ENCODE measurements at regions not wholly inside any gene's neighbourhood (a gene's known extent, or its start where the extent isn't known, plus 50 kb on each side); places are given as distances from the start of the nearest gene placed in this dataset.

GRCh38 chr7:51706851-51707250, 390.2 kb upstream of the COBL start:
- DNase-seq (ENCODE audit: low read depth in 1 of 2, low spot score in 1 of 2), result no peak

DNA sequence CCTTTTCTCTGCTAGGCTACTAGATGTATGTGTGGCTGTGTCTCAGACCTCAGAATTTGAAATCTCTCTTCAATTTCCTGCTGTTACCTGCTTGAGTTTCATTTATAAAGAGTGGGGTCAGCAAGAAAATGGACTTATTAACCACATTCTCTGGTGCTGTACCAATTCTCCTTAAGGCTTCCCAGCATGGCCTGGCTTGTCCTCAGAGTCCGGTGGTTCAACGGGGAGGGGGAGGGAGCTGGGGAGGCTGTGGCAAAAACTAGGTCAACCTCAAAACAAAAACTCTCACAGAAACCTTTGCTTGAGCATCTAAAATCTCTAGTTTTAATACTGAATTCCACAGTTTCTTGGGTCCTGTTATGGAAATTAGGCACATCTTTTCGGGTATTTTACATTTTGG, 389.1 kb upstream of the COBL start:
- no peak for DNase-seq (ENCODE audit: low read depth in 1 of 2, low spot score in 1 of 2)

GRCh38 chr7:51702673-51703072, 386.1 kb upstream of the COBL start:
- no peak for DNase-seq (ENCODE audit: low read depth in 1 of 2, low spot score in 1 of 2)

DNA sequence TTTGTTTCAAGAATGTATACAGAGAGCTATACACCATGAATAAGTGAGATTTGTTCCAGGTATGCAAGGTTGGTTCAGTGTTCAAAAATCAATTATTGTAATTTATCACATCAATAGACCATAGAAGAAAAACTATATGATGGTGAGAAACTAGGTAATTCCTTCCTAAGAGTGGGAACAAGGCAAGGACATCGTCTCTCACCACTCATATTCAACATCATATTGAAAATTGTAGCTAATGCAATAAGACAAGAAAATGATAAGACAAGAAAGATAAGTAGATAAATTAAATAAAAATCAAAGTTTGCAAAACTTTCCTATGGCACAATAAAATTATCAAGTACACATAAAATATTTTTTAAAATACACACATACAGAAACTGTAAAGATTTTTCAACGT, 385.3 kb upstream of the COBL start:
- no peak for DNase-seq (ENCODE audit: low read depth in 1 of 2, low spot score in 1 of 2)

DNA sequence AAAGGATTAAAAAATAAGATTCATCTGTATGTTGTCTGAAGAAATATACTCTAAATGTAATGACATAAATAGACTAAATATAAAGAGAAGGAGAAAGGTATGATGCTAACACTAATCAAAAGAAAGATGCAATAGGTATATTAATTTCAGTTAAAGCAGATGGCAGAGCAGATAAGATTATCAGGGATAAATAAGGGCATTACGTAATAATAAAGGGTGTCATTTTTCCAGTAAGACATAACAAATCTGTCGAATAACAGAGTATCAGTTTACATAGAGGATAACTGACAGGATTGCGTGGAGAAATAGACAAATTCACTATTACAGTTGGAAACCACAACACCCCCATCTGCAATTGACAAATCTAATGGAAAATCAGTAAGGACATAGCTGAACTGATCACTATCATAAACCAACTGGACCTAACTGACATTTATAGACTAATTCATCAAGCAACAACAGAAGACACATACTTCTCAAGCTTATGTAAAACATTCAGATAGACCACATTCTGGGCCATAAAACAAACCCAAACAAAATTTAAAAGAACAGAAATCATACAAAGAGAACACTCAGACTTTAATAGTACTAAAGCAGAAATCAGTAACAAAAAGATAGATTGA, 384.1 kb upstream of the COBL start:
- DNase-seq (ENCODE audit: low read depth in 1 of 2, low spot score in 1 of 2), result no peak

DNA sequence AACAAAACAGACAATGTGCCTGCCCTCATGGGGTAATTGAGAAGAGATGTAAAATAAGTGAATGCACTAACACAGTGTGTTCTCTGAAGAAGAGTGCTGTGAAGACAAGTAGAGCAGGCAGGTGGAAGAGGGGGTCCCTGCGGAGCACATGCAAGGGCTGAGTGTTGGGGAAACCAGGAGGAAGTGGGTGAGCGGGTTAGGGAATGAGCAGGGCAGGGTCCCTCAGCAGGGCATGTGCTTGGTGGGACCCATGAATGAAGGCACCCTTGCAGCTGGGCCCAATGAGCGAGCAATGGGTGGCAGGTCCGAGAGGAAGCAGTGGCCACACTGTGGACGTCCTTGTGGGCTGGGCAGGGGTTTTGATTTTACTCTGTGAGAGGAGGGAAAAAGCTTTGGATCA, 376.6 kb upstream of the COBL start:
- no peak for DNase-seq (ENCODE audit: low read depth in 1 of 2, low spot score in 1 of 2)

- DNase-seq (ENCODE audit: low read depth in 1 of 2, low spot score in 1 of 2), result no peak
Observed at GRCh38 chr7:51689547-51689946, 372.9 kb upstream of the COBL start.

GRCh38 chr7:51685794-51686193, 369.2 kb upstream of the COBL start:
- no peak for DNase-seq (ENCODE audit: low read depth in 1 of 2, low spot score in 1 of 2)

DNA sequence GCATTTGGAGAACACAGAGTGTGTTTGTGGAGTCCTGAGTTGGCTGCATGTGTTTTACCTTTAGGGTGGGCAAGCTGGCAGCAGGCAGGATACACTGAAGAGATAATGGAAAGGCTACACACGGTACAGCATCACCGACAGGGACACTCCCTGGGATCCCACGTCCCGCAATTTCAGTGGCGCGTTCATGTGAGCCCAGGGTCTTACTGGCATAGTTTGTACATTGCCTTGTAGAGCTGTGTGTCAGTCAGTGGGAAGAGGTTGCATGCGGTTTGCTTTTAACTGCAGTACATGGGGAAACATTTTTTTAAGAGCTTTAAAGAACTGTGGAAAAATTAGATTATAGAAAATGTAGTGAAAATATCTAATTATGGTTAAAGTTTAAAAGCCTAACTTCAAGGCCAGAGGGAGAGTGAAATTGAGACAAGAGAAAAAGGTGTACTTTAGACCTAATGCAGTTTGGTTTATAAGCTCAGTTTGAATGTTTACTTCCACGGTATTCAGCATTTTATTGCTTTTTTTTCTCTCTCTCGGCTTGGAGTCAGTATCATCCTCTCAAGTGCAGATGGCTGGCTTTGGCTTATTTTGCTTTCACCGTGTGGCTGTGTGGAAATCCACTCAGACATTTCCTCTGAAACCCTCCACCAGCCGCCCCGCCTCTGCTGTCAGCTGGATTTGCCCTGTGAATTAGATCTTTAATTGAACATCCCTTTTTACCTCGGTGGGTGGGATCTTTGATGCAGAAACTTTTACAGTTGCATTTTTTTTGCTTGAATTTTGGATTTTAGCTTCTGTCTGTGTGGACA, 364.2 kb upstream of the COBL start:
- DNase-seq (ENCODE audit: low read depth in 1 of 2, low spot score in 1 of 2), result no peak

DNA sequence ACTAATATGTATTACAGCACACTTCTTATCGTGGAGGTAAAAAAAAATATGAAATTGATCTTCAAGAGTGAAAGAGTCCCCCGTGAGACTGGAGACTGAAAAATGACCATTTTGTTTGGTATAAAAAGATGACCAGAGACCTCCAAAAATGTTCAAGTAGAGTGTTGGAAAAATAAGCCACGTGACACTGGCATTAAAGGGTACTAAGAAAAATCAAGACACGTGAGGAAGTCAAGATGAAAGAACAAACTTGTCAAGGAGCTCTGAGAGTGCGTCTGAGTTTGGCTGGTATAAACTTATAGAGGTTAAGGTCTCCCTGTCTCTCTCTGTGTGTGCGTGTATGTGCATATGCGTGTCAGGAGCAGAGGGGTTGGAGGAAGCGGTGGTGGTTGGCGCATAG, 362.7 kb upstream of the COBL start:
- DNase-seq (ENCODE audit: low read depth in 1 of 2, low spot score in 1 of 2), result no peak

GRCh38 chr7:51666751-51667150, 350.1 kb upstream of the COBL start:
- no peak for DNase-seq (ENCODE audit: low read depth in 1 of 2, low spot score in 1 of 2)

GRCh38 chr7:51666266-51666665, 349.7 kb upstream of the COBL start:
- no peak for DNase-seq (ENCODE audit: low read depth in 1 of 2, low spot score in 1 of 2)

DNA sequence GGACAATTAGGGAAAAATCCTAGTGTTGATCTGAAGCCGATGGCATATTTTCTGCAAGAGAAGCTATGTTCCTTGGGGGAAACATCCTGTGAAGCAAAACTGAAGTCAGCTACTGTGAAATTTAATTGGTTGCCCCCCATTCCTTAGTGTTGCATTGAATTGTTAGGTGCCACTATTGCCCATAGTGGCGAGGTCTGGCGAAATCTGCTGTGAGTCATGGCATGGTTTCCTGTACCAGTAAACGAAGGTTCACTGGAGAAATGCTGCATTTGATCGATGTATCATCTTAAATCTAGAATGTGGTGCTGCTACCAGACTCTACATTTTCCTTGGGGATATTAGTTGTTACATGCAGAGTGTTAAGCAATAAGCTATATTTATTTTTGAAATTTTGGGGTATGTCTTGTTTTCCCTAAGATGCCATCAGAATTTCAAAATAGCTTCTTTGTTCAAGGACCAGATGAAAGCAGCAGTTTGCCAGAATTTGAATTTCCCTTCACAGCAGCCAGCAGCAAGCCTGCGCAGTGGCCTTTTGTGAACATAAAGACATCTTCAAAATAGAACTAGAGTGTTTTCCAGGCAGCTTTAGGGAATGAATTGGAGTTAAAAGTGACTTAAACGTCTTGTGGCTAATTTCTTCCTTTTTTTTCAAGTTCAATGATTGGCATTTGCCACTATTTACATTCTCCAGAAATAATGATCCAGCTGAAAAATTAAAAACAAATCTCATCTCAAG, 348.6 kb upstream of the COBL start:
- no peak for DNase-seq (ENCODE audit: low read depth in 1 of 2, low spot score in 1 of 2)

- no peak for DNase-seq (ENCODE audit: low read depth in 1 of 2, low spot score in 1 of 2)
Observed at GRCh38 chr7:51660516-51660915, 343.9 kb upstream of the COBL start.

- DNase-seq (ENCODE audit: low read depth in 1 of 2, low spot score in 1 of 2), result no peak
Observed at GRCh38 chr7:51658684-51659083, 342.1 kb upstream of the COBL start.

GRCh38 chr7:51647931-51648351, 331.3 kb upstream of the COBL start:
- no peak for DNase-seq (ENCODE audit: low read depth in 1 of 2, low spot score in 1 of 2)

DNA sequence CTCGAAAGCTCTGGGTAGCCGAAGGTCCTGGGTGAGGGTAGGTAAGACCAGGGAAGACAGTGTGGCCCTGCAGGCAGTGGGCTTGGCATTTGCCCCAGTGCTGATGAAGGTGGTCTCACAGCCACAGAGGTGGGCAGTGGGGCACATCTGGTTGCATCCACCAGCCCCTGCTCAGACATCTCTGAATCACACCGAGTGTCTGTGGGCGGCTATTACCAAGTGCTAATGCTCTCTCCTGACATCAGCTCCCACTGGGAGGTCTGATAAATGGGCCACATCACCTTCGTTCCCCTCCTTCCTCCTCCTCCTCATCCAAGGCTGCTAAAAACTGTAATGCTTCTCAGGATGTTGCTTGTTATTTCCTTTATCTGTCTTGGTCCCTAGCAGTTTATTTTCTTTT, 330.9 kb upstream of the COBL start:
- DNase-seq (ENCODE audit: low read depth in 1 of 2, low spot score in 1 of 2), result no peak

- DNase-seq (ENCODE audit: low read depth in 1 of 2, low spot score in 1 of 2), result no peak
Observed at GRCh38 chr7:51645702-51646298, 329.2 kb upstream of the COBL start.

DNA sequence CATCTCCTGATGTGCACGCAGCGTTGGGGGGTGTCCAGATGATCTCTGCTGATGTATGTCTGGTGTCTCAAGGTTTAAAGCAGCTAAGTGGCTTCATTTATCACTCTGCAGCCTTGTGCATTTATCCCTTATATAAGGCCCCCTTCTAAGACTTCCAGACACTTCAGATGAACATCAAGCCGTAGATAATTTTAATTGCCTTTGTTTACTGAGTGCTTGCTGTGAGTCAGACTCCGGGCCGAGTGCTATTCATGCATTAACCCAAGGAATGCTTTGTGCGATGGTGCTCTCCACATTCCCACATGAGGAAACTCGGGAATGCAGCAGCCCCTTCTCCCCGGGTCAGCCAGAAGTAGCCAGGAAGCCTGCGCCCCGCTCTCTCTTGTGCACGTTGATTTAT, 328.6 kb upstream of the COBL start:
- DNase-seq (ENCODE audit: low read depth in 1 of 2, low spot score in 1 of 2), result no peak

DNA sequence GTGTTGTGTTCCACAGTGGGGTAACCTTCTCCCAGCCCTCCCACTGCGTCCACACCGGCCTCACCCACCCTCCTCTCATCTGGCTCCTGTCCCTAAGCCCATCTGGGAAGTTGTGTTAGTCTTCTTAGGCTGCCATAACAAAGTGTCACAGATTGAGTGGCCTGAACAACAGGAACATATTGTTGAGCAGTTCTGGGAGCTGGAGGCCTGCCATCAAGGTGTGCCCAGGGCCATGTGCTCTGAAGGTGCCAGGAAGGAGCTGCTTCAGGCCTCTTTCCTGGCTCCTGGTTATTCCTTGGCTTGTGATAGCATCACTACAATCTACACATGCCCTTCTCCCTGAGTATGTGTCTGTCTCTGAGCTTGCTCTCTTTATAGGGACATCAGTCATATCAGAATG, 327.6 kb upstream of the COBL start:
- DNase-seq (ENCODE audit: low read depth in 1 of 2, low spot score in 1 of 2), result no peak

DNA sequence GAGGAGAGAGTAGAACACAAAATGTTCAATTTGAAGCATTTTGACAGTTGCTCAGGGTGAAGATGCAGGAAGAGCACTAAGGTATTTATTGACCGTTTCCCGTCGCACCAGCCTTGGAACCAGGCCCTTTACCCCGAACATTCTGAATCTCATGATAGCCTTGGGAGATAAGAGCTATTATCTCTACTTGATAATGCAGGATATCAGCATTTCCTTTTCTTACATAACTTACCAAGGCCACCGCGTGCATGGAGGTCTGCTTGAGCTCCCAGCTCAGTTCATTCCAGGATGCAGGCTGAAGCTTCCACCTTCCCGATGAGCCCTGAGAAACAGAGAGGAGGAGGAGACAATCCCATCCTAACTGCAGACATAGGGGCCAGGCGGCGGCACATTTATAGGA, 324.2 kb upstream of the COBL start:
- no peak for DNase-seq (ENCODE audit: low read depth in 1 of 2, low spot score in 1 of 2)
